HG03159 (cell line): ENCODE measurements at regions not wholly inside any gene's neighbourhood (a gene's known extent, or its start where the extent isn't known, plus 50 kb on each side); places are given as distances from the start of the nearest gene placed in this dataset.

ENCODE experiments used
- ATAC-seq: cut with Tn5 transposase; IDR thresholded peaks from one replicate; pipeline ENCODE4 v1.9.1; 2021; ENCODE audit warnings: mild to moderate bottlenecking, moderate library complexity; ENCODE audit not compliant: unreplicated experiment

DNA sequence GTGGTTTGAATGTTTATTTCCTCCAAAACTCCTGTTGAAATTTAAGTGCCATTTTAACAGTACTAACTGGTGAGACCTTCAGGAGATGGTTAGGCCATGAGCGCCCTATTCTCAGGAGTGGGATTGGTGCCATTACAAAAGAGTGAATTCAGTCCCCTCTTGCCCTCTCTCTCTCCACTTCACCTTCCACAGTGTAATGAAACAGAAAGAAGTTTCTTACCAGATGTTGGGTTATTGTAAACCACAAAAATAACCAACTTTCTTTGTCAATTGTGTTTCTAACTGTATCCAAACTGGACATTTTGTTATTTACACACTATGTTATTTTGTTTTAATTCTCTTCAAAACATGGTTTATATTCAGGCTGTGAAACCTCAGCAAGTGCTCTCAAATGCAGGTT is 1734.3 kb downstream of the PCDH7 start:
- ATAC-seq, result no peak

DNA sequence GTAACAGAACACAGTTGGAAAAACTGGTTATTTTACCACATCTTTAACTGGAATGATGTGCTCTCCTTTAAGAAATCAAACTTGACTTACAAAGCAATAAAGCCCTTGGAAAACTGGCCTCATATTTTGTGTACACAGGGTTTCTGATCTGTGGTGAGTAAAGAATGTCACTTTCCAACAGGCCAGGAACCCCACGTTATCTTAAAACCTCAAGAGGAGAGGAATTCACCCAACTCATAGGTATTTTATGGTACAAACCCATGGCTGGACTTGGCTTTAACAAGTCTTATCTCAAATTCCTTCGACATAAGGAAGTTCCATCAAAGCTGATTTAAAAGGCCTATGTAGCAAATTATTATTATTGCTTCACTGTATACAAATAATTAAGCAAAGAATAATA is 1735.1 kb downstream of the PCDH7 start:
- no peak for ATAC-seq

DNA sequence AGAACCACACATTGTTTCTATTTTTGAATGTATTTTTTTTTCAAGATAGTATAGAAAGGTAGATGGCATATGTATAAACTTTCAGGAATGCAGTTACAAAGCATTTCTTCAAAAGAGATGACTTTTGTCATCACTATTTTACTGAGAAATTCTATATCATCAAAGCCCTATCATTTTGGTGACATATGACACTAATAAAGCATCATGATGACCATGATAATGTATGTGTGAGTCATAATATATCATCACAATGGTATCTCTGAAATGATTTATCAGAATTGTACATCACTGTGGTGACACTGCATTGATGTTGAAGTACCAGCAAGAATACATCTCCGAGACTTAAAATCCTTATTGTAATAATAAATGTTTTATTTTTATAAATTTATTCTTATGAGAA is 1740.8 kb downstream of the PCDH7 start:
- no peak for ATAC-seq

DNA sequence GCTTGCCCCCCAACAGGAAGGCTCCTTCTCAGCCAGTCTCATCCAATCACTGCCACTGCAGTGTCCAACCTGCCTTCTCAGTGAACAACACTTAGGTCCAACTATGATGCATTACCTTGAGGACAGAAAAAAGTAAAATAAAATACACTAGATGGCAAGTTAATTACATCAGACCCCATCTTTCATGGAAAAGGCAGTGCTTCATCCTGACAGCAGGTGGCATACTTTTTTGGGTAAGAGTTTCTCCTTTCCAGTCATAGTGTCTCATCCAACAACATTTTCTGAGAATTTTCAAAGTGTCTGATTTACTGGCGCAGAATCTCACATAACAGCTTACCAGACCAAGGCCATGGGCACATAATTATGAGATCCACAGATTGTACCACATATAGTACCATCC is 1742.8 kb downstream of the PCDH7 start:
- no peak for ATAC-seq

DNA sequence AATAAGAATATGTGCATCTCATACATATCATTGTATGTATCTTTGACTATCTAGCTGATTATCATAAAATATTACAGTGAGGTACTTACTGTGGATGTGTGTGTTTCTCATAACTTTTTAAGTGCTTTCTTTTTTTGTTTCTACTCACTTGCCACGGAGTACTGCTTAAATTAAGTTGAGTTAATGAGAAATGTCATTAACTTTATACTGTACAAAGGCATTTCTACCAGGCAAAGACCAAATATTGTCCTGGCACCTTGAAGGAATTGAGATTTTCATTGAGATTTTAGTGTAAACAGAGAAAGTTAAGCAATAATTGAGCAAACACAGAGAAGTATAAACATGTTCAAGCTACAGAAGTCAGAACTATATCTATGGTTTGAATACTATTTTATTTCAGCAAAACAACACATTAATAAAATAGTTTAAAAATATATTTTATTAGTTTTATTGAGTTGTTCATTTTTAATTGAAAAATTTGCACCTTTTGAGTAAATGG is 1750.0 kb downstream of the PCDH7 start:
- ATAC-seq, result no peak

DNA sequence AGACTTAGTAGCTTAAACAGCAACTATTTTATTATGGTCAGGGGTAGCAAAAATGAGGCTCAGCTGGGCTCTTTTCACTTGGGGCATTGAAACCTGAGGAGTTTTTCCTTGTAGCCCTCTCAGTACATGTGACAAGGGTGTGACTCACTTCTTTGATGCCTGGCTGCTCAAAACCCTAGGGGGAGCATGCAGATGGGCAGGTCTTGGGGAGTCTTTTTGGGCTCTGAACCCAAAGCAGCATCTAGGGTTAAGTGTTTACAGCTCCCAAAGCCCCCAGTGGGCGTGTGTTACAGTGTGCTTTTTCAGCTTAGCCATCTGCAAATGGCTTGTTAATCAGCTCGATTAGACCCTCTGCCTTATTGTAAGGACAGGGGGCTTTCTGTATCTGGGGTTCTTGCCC is 1752.7 kb downstream of the PCDH7 start:
- no peak for ATAC-seq

DNA sequence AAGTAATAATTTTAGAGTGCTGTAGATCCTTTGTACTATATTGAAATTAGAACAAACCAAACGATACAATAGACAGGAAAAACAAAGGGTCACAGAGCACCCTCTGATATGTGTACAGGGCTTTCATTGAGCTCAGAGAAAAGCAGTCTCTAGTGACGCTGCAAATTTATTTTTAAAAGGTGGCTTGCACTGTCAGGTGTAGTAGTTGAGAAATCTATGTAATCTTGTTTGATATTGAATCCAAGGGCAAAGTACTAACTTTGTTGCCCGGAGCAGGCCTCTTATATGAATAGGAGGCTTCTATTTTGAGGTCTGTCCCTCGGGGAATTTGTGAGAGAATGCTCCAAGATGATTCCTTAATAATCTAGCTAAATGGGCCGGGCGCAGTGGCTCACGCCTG is 1755.5 kb downstream of the PCDH7 start:
- ATAC-seq, result no peak

DNA sequence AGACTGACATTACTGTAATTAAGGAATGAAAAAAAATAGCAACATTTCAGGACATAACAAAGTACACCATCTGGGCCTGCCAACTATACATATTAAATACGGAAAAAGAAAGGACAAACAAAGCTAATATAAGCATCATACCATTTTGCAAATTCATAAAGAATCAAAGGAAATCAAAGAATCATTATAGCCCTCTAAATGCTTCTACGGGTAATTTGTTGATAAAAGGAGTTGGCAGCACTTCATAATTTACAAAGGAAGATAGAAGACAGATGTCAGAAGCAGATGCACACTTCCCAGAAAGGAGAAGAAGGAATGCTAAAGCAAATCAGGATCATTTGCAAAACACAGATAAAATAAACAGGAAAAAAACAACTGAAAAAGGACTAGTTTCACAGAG is 1757.3 kb downstream of the PCDH7 start:
- no peak for ATAC-seq

DNA sequence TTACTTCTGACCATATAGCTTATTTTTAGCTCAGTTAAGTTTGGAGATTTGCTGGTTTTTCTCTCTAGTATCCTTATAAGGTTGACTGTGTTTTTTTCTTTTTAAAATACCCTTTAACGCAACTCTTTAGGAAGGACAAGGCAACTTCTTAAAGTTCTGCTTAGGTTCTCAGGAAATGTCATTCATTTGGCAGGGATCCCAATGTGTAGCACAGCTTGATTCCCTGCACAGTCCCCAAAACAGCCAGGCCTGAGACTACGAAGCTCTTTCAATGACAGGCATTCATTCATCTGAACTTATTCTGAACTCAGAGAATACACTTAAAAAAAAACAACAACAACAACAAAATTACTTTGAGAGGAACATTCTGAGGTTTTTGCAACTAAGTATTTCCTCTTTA is 1765.8 kb downstream of the PCDH7 start:
- no peak for ATAC-seq

DNA sequence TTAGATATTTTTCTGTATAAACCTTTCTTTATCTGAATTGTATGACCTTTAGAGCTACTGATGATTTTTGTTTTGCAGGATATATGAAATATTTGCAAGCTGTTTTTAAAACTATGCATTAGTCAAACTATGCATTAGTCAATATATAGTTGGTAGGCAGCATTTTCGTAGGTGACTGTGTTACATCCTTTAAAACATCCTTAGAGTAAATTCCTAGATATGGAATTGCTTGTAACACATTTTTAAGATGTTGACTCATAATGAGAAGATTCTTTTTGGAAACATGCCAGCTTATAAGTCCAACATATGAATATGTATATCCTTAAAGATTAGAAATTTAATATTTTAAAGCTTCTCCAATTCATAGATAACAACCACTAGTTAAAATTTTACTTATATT is 1768.5 kb downstream of the PCDH7 start:
- no peak for ATAC-seq

DNA sequence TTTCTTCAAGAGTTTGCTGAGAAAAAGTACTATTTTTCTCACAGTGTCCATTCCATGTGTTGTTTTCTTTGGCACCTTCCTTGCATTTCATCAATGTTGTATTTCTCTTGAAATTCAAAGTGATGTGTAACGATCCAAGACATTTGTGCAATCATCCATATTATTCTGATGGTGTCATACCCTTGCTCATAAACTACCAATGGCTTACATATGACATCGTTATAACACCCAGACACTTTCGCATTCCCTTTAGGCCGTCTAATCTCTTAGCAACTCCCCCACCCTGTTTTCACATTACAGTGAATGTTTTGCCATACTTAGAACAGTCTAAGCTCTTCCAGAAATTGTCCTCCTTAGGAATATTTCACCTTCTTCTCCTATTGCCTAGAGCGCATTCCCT is 1779.0 kb downstream of the PCDH7 start:
- no peak for ATAC-seq

DNA sequence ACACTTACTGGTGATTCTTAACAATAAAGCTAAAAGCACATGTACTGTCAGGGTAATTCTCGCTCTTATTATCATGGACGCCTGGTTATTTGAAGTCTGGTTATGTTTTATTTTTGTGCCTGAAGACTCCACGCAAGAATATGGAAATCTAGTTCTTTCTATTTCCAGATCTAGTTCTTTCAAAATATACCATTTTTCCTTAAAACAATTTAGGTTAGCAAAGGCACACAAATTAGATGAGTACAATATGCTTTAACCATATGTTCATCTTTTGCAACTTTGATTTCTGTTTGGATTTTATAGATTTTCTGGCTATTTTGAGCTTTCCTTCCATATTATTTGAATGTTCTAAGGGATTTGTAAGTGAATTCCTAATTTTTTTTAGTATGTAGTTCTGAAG is 1783.1 kb downstream of the PCDH7 start:
- no peak for ATAC-seq

DNA sequence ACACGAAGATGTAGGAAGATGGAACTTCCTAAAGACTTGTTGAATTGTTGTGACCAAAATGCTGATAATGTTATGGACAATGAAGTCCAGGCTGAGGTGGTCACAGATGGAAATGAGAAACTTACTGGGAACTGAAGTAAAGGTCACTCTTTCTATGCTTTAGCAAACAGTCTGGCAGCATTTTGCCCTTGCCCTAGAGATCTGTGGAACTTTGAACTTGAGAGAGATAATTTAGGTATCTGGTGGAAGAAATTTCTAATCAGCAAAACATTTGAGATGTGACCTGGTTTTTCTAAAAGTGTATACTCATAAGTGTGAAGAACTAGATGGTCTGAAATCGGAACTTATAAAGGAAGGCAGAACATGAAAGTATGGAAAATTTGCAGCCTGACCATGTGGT is 1785.9 kb downstream of the PCDH7 start:
- ATAC-seq, result no peak

DNA sequence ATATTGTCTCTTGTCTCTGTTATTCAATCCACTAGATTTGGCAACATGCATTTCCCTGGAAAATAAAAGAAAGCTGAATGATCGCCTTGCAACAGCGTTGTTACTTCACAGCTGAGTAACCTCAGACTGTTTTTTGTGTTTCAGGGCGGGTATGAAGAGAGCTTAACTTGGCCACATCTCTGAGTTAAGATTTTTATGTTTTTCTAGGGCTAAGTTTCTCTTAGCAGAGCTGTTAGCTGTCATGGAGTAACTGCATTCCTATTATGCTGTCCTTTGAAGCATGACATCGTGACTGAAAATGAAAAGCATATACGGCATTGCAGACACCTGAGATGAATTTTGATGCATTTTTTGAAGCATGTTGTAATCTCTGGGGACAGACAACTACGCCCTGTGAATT is 1798.9 kb downstream of the PCDH7 start:
- no peak for ATAC-seq

DNA sequence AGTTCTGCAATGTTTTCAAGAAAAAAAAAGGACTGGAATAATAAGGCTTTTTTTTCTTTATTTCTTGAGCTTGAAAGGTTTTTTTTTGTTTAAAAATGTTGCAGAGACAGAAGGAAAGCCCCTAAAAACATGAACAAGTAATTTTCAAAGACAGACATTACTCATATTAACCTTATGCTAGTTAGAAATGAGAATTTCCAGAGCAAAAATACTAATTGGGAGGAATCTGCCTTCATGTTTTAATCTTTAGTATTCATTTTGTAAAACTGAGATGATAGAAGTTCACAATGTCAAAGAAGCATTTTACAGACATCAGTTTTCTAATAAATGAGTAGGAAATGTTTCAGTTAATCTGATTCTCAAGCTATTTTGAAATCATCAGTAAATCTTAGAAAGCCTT is 1805.3 kb downstream of the PCDH7 start:
- ATAC-seq, result no peak

DNA sequence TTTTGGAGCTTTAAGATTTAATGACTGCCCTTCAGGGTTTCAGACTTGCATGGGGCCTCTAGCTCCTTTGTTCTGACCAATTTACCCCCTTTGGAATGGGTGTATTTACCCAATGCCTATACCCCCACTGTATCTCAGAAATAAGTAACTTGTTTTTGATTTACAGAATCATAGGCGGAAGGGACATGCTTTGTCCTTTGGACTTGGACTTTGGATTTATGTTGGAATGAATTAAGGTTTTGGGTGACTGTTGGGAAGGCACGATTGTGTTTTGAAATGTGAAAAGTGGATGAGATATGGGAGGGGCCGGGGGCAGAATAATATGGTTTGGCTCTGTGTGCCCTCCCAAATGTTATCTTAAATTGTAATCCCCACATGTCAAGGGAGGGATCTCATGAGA is 1824.7 kb downstream of the PCDH7 start:
- no peak for ATAC-seq

DNA sequence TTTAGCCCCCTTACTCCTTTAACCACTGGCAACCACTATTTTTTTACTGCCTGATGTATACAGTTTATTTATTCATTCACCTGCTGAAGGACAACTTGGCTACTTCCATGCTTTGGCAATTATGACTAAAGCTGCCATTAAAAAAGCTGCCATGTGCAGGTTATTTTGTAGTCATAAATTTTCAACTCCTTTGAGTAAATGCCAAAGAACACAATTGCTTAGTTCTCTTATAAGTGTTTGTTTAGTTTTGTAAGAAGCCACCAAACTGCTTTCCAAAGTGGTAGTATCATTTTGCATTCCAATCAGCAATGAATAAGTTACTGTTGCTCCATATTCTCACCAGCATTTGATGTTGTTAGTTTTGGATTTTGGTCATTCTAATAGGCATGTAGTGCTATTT is 1831.8 kb downstream of the PCDH7 start:
- no peak for ATAC-seq

DNA sequence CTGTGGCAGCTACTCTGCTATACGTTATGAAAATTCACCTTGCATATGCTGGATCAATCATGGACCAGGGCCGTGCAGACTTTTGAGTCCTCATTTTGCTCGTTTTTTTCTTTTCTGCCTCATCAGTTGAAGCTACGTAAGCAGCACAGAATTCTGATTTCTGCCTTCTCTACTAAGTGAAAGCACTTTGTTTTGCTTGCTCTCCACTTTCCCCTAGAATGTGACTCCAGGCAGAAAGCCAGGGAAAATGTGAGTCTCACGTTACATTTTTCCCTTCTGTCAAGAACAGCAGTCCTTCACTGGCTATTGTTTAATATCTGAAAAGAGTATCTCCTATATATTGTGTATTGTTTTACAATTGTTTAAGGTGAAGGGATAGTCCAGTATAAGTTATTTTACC is 1840.1 kb downstream of the PCDH7 start:
- no peak for ATAC-seq

DNA sequence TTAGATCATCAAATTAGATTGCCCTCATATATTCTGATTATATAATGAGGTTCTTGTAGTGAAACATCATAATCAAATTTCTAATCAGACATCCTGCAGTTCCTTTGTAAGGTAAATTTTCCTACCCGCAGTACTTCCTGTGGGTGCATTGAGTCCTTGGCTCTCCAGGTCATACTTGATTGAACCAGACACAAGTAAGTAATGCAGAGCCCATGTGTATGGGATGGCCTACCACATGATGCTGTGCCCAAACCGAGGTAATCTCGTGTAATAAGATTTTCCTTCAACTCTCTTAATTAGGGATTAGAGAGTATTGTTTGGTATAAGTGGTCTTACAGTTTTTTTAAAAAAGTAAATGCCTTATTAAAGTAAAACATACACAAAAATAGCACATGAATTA is 1841.8 kb downstream of the PCDH7 start:
- ATAC-seq, result no peak

DNA sequence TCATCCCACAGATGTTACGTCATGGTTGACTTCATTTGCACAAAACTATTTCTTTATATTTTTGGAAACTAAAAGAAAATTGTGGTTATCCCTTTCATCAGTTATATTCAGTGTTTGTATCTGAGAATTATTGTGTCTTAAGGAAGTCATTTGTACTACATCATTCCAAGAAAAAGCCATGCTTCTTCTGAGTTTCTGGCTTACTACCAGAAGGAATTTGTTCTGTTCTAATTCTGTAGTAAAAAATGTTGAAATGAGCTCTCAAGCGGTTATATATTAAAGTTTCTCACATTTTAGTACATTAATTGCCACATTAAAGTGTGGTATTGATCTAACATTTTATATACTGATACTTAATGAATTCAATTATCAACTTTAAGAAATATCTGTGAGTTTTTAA is 1844.5 kb downstream of the PCDH7 start:
- ATAC-seq, result no peak

DNA sequence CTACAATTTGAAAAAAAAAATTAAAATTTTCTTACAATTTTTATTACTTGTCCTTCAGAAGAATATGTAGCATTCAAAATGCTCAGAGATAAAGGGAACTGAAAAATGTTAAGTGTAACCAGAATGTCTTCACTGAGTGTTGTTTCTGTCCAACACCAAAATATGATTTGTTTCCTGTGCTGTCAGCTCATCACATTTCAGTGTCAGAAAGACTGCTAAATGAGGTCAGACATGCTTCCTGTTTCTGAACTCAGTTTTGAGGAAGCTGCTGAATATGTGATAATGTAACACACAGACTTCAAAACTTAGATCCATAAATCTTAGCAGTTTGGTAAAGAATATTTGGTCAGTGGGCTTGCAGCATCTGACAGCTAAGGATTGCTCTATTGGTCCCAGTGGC is 1849.7 kb downstream of the PCDH7 start:
- no peak for ATAC-seq

DNA sequence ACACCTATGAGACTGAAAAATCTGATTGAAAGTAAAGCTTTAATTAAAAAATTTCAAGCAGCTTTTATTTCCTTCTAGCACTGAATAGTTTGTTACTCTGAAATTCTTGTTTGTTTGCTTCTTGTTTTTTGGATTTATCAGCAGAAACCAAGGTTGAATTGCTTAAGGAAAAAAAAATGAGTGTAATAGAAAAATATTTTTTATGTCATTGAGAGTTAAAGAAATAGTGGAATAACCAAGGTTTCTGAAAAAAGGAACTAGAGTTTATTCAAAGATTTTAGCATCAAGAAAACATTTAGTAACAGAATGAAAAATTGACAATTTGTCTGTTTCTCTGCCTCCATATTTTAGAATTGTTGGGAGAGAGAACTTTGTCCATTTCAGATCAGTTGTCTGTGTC is 1852.2 kb downstream of the PCDH7 start:
- no peak for ATAC-seq

DNA sequence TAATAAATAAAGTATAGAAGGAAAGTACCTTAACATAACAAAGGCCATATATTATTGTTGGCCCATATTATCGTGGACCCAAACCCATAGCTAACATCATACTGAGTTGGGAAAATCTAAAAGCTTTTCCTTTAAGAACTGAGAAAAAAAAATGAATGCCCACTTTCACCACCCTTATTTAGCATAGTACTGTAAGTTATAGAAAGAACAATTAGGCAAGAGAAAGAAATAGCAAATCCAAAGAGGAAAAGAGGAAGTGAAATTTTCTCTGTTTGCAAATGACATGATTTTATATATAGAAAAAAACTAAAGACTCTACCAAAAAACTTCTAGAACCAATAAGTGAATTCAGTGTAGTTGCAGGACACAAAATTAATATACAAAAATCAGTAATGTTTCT is 1854.6 kb downstream of the PCDH7 start:
- ATAC-seq, result no peak

DNA sequence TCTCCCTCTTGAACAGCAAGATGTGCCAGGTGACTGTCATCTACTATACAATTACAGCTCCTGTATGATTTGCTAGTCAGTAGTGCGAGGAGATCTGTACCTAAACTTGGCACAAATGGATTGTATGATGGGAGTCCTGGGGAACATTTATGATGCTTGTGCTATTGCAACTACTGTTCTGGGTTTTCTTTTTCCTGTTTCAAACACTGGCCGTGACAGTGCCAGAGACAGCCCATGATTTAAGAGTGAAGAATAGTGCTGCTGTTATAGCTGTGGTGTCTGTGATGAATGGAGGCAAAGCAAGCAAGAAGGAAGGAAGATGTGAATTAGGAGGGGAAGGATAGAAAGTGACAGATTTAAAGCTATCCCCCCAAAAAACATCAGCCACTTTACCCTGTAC is 1868.9 kb downstream of the PCDH7 start:
- no peak for ATAC-seq
